ENCODE measurements at regions not wholly inside any gene's neighbourhood (a gene's known extent, or its start where the extent isn't known, plus 50 kb on each side); places are given as distances from the start of the nearest gene placed in this dataset.

GRCh38 chr5:145163876-145164275 lies 671.3 kb downstream of the PRELID2 start:
- TF ChIP-seq EZH2 (IDR thresholded peaks at IDR 0.05; ENCODE audit: borderline replicate concordance, low read depth, low read length, severe bottlenecking) (no peak), CTCF (IDR thresholded peaks at IDR 0.05; ENCODE audit: borderline replicate concordance, extremely low read depth, low read length, poor library complexity, severe bottlenecking) (no peak)
